GM12872 (cell line): ENCODE measurements at regions not wholly inside any gene's neighbourhood (a gene's known extent, or its start where the extent isn't known, plus 50 kb on each side); places are given as distances from the start of the nearest gene placed in this dataset.

Source experiments
- TF ChIP-seq, protein P1 (sequence below): IDR thresholded peaks from 3 replicates; pipeline ENCODE4 v1.5.1; 2011; ENCODE audit warnings: low read depth, mild to moderate bottlenecking, low read length, moderate library complexity; ENCODE audit not compliant: insufficient read depth

DNA sequence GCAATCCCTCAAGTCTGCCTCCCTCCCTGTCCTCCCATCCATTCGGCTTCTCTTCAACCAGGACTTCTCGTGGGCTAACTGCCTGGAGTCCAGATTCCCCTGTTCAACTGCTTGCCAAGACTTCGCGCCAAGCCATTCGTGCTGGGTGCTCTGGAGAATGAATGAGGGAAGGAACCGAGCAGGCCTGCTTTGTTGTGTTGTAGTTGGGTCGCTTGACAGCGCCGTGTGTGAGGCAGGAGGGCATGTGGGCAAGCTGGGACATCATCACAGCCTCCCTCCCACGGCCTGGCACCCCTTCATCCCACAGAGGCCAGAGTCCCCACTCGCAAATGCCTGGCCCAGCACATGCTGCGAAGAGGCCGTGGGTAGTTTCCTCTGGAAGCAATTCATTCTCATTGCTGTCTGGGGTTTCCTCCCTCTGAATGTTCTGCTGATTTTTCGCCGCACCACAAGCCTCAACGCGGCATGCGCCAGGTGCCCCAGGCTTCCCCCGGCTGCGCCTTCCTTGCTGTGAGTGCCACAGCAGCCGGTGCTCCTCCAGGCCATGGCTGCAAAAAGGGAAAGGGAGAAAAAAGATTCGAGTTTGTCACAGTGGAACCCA is 336.0 kb downstream of the QKI start:
- TF ChIP-seq, protein P1, sequence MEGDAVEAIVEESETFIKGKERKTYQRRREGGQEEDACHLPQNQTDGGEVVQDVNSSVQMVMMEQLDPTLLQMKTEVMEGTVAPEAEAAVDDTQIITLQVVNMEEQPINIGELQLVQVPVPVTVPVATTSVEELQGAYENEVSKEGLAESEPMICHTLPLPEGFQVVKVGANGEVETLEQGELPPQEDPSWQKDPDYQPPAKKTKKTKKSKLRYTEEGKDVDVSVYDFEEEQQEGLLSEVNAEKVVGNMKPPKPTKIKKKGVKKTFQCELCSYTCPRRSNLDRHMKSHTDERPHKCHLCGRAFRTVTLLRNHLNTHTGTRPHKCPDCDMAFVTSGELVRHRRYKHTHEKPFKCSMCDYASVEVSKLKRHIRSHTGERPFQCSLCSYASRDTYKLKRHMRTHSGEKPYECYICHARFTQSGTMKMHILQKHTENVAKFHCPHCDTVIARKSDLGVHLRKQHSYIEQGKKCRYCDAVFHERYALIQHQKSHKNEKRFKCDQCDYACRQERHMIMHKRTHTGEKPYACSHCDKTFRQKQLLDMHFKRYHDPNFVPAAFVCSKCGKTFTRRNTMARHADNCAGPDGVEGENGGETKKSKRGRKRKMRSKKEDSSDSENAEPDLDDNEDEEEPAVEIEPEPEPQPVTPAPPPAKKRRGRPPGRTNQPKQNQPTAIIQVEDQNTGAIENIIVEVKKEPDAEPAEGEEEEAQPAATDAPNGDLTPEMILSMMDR, result no peak

DNA sequence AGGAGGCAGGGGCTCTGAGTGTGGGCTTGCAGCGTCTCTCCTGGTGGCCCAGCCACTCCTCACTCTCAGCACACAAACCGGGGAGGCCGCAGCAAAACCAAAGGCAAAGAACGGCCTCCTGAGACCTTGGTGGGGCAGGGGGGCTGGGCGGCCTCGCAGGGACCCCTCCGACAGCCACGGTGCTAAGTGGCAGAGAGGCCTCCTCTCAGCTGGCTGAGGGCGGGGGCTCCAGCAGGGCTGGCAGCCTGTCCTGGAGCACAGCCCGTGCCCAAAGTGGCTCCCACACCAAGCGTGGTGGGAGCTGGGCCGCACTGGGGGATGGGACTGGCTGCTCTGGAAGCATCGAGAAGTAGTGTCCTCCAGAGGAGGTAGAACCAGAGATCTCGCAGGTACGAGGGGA is 334.4 kb downstream of the QKI start:
- TF ChIP-seq, protein P1, result no peak

DNA sequence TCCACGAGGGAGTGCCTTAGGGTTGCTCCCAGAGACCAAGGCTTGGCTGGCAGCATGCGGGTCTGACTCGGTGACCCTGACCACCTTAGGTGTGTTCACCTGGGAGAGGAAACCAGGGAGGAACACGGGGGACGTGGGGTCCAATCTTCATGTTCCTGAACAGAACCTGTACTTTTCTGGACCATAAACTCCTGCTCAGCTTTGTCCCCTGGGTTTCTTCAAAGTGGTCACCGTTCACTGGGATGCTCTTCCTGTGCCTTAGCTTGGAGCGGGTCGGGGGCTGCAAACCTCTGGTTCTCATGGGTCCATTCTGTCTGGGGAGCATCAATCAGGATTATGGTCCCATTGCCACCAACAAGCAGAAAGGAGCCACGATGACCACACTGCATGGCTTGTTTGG is 333.5 kb downstream of the QKI start:
- TF ChIP-seq, protein P1, result no peak

DNA sequence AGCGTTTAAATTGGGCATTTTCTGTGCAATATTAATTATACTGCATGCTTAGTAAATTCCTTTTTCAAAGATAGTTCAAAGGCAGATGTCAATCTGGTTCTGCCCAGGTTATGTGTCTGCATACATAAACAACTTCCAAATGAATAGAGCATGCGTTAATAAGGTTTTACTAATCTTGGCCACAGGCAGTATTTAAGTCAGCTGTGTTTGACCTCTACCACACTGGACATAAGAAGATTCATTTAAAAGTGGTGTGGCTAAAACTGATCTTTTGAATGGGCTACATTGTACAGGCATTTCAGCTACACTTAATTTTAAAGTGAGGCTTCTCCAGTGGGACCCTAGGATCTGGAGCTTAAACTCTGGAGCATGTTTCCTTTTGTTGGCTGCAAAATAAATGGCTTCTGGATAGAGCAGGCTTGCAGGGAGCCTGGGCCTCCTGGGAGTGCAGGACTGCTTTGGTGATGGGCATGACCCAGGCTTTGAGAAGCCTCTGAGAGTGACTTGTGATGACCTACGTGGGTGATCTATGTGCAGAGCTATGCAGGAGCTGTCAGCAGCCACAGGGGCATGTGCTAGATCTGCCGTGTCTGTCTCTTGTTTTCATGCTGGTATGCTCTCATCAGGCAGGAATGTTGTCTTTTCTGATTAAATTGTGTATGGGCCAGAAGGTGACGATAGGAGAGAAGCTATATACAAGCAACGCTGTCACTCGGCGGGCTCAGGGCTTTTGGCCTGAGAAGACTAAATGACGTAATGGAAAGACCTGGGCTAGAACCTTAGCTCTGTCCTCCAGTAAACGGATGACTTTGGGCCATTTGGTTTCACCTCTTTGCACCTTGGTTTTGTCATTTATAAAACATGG is 331.2 kb downstream of the QKI start:
- TF ChIP-seq, protein P1, result no peak

DNA sequence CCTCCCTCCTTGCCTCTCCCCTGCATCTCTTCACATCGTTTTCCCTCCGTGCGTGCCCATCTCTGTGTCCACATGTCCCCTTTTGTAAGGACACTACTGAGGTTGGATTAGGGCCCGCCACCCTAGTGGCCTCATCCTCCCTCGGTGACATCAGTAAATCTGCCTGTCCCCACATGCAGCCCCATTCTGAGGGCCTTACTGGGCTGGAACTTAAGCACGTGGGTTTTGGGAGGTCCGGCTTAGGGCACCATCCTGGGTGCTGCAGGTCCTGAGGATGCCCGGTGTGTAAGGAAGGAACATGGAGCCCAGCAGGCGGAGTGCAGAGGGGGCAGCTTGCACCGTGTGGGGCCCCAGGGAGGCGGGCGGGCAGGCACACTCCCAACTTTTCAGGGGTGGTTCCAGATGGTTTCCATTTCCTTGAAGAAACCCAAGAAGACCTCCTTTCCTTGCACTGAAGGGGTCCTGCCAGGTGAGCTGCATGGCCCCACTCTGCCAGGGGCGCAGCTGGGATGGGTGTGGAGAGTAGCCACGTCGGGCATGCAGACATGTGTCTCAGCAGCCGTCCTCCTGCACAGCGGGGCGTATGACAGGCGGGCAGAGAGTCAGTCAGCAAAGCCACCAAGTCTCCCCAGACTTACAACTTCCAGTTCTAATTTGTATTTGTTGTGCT is 329.9 kb downstream of the QKI start:
- TF ChIP-seq, protein P1, result no peak

DNA sequence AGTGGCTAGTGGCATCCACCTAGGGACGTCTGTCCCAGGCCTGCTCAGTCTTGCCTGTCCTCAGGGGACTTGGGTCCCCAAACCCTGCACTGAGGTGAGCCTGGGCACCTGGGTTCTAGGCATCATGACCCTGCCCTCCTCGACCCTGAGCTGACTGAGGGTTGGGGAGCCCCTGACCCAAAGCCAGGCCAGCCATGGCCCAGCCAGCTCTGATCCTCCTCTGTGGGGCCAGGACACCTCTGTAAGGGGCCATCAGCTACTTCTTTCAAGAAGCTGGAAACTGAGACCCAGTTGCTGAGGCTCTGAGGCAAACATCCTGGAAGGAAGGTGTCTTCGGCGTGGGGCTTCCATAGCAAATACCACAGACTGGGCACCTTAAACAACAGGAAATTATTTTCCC is 329.3 kb downstream of the QKI start:
- TF ChIP-seq, protein P1, result no peak

DNA sequence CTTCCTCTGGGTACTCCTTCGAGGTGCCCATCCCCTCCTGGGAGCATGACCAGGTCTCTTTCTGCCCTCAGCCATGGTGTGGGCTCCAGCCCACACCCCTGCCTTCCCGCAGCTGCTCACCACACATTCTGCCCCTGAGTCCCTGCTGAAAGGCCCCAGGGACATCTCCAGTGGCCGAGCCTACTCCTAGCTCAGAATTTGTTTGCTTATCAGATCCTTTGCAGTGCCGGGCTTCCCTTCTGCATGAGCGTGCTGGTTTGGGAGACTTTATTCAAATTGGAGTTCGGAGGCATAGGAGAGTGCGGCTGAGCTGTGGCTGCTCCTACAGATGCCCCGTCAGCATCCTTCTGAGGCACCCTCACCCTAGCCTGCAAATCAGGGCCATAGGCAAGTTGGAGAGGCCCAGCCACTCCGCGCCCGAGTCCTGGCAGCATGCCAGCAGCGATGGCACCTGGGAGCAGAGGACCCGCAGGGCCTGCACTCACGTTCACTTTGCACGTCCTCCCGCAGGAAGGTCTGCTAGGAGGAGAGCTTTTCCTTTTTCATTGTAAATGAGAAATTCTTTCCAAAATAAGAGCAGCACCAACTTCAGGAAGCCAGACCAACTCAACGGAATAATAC is 327.3 kb downstream of the QKI start:
- TF ChIP-seq, protein P1, result no peak
